OCI-LY7 (cell line): ENCODE measurements at regions not wholly inside any gene's neighbourhood (a gene's known extent, or its start where the extent isn't known, plus 50 kb on each side); places are given as distances from the start of the nearest gene placed in this dataset.

Experiments used
- BruUV-seq: library from RNA; stranded (reverse); fragments of 400-500 nt; replicated peaks from 2 replicates; lab custom pipeline; 2021; lab: Mats Ljungman, UMichigan
- CTCF ChIA-PET: fragments of 300-600 bp; sonication (Branson Sonifier 250); formaldehyde crosslinking; loops from one replicate; lab custom pipeline; 2022; ENCODE audit warnings: antibody characterized with exemption; ENCODE audit not compliant: unreplicated experiment; lab: Charles Lee
- POLR2A ChIA-PET: fragments of 300-600 bp; sonication (Branson Sonifier 250); formaldehyde crosslinking; loops from one replicate; lab custom pipeline; 2022; ENCODE audit warnings: antibody characterized with exemption; lab: Charles Lee
- DNase-seq: peaks from one replicate; pipeline ENCODE4 v3.0.0-alpha.2; 2015; ENCODE audit warnings: low spot score
- H2AFZ ChIP-seq: fragments of 200-600 bp; sonication (generic), shearing (Covaris generic); 2 replicates; pipeline ENCODE4 v1.6.1; 2014; ENCODE audit warnings: mild to moderate bottlenecking, antibody characterized with exemption, low read length, moderate library complexity
- H3K27ac ChIP-seq: fragments of 200-600 bp; sonication (generic); 2 replicates; pipeline ENCODE4 v1.5.1; 2014; ENCODE audit warnings: mixed run types, low read depth, mild to moderate bottlenecking, moderate library complexity, low read length, inconsistent platforms; ENCODE audit not compliant: poor library complexity, severe bottlenecking
- H3K36me3 ChIP-seq: fragments of 200-600 bp; sonication (generic); 2 replicates; pipeline ENCODE4 v1.6.1; 2014; ENCODE audit warnings: mild to moderate bottlenecking, antibody characterized with exemption, low read length, moderate library complexity, mixed read lengths; ENCODE audit not compliant: insufficient read depth
- H3K4me1 ChIP-seq: fragments of 200-600 bp; sonication (generic); 2 replicates; pipeline ENCODE4 v1.5.1; 2014; ENCODE audit warnings: mild to moderate bottlenecking, low read length; ENCODE audit not compliant: insufficient read depth, poor library complexity, severe bottlenecking
- H3K4me2 ChIP-seq: fragments of 200-600 bp; sonication (generic); 2 replicates; pipeline ENCODE4 v1.6.1; 2014; ENCODE audit warnings: mild to moderate bottlenecking, low read length
- H3K4me3 ChIP-seq: fragments of 200-600 bp; sonication (generic); 2 replicates; pipeline ENCODE4 v1.5.1; 2014; ENCODE audit warnings: mild to moderate bottlenecking, low read depth, low read length; ENCODE audit not compliant: poor library complexity, severe bottlenecking
- H3K79me2 ChIP-seq: fragments of 200-600 bp; sonication (generic); 2 replicates; pipeline ENCODE4 v1.6.1; 2016; ENCODE audit warnings: low read depth, mild to moderate bottlenecking, low read length, moderate library complexity, mixed read lengths; ENCODE audit not compliant: insufficient read depth
- H3K9me2 ChIP-seq: fragments of 200-600 bp; sonication (generic); 2 replicates; pipeline ENCODE4 v1.6.1; 2016; ENCODE audit warnings: mild to moderate bottlenecking, low read length, mixed read lengths; ENCODE audit not compliant: insufficient read depth
- H3K9me3 ChIP-seq: fragments of 200-600 bp; sonication (generic); 2 replicates; pipeline ENCODE4 v1.6.1; 2014; ENCODE audit warnings: mild to moderate bottlenecking, mixed run types, low read length, mixed read lengths
- H4K20me1 ChIP-seq: fragments of 200-600 bp; sonication (generic); 2 replicates; pipeline ENCODE4 v1.6.1; 2014; ENCODE audit warnings: mild to moderate bottlenecking, antibody characterized with exemption, low read length, moderate library complexity, mixed read lengths; ENCODE audit not compliant: insufficient read depth
- CTCF ChIP-seq: fragments of 200-600 bp; sonication (generic); conservative IDR thresholded peaks from 2 replicates; pipeline ENCODE4 v1.5.1; 2014; ENCODE audit warnings: mild to moderate bottlenecking, antibody characterized with exemption, low read length, moderate library complexity, mixed read lengths
- EZH2phosphoT487 ChIP-seq: fragments of 200-600 bp; sonication (generic); IDR thresholded peaks from 2 replicates; pipeline ENCODE4 v1.6.1; 2018; ENCODE audit warnings: low read depth, borderline replicate concordance, mild to moderate bottlenecking, mixed run types, antibody characterized with exemption, low read length, moderate library complexity, mixed read lengths
- intact Hi-C: fragments of 100-400 bp; cut with micrococcal nuclease; formaldehyde crosslinking; loops from one replicate; pipeline ENCODE4 v1.10.0; 2022; ENCODE audit not compliant: unreplicated experiment

- CTCF ChIA-PET: interaction anchor here (0.5 kb wide), 1 partner anchor 49 kb away, joined by 6 read pairs; no protein-coding TSS in a partner anchor
- DNase-seq: no peak
- intact Hi-C loops: no loop called here
Observed at GRCh38 chr15:85897895-85898717, 103.4 kb upstream of the KLHL25 start.

GRCh38 chr15:85899927-85900326 lies 105.2 kb upstream of the KLHL25 start:
- POLR2A ChIA-PET: no interaction called here
- Histone ChIP-seq H3K9me2 (no peaks in the 10 kb centered on the region), H3K27ac (no peak overlapping the region), H3K4me3 (no peak overlapping the region), H3K79me2 (no peaks in the 10 kb centered on the region), H3K4me2 (no peak overlapping the region), H3K9me3 (no peaks in the 10 kb centered on the region), H2AFZ (no peak overlapping the region), H3K36me3 (no peaks in the 10 kb centered on the region), H4K20me1 (no peaks in the 10 kb centered on the region), H3K4me1 (no peaks in the 10 kb centered on the region)
- no TSS peak for BruUV-seq
- TF ChIP-seq CTCF (no peak), EZH2phosphoT487 (no peak)
- no peak for DNase-seq
- CTCF ChIA-PET: no interaction called here
- intact Hi-C loops: no loop called here

More at GRCh38 chr15:85897895-85898717, 103.4 kb upstream of the KLHL25 start:
- H3K4me1 ChIP-seq: no peaks in the 10 kb centered on the region
- no peak overlapping the region for H3K27ac ChIP-seq
- no peak overlapping the region for H3K4me3 ChIP-seq
- H3K4me2 ChIP-seq: no peak overlapping the region
- H4K20me1 ChIP-seq: no peaks in the 10 kb centered on the region
- H3K36me3 ChIP-seq: no peaks in the 10 kb centered on the region
- H3K79me2 ChIP-seq: no peaks in the 10 kb centered on the region
- H3K9me2 ChIP-seq: no peaks in the 10 kb centered on the region
- BruUV-seq: no TSS peak
- H3K9me3 ChIP-seq: no peaks in the 10 kb centered on the region
- TF ChIP-seq CTCF (no peak), EZH2phosphoT487 (no peak)
- no peak overlapping the region for H2AFZ ChIP-seq
- POLR2A ChIA-PET: no interaction called here

GRCh38 chr15:85905751-85906450 lies 111.2 kb upstream of the KLHL25 start:
- no peaks in the 10 kb centered on the region for H3K36me3 ChIP-seq
- POLR2A ChIA-PET: no interaction called here
- H3K4me2 ChIP-seq: no peak overlapping the region
- no peaks in the 10 kb centered on the region for H3K4me1 ChIP-seq
- TF ChIP-seq EZH2phosphoT487 (no peak), CTCF (no peak)
- H4K20me1 ChIP-seq: no peaks in the 10 kb centered on the region
- H3K4me3 ChIP-seq: no peak overlapping the region
- H3K27ac ChIP-seq: no peak overlapping the region
- CTCF ChIA-PET: no interaction called here
- BruUV-seq: no TSS peak
- H3K9me2 ChIP-seq: no peaks in the 10 kb centered on the region
- DNase-seq: no peak
- H3K9me3 ChIP-seq: no peaks in the 10 kb centered on the region
- no peak overlapping the region for H2AFZ ChIP-seq
- H3K79me2 ChIP-seq: no peaks in the 10 kb centered on the region
- intact Hi-C loops: no loop called here
